Ovary (tissue), 7 donors: ENCODE measurements at regions not wholly inside any gene's neighbourhood (a gene's known extent, or its start where the extent isn't known, plus 50 kb on each side); places are given as distances from the start of the nearest gene placed in this dataset.

Experiments used
- DNase-seq, 5 donors: peaks; one replicate each; pipeline ENCODE4 v3.0.0-alpha.2; 2019 to 2020
- H3K27ac ChIP-seq, 2 donors: fragments of 200-600 bp; one replicate each; pipeline versions ENCODE4 v1.5.1 to v1.8.0; 2019 to 2022
- H3K27me3 ChIP-seq: fragments of 200-600 bp; one replicate; pipeline ENCODE4 v1.8.0; 2022
- H3K36me3 ChIP-seq: fragments of 200-600 bp; sonication (generic); one replicate; pipeline ENCODE4 v1.5.1; 2019
- H3K4me1 ChIP-seq: one replicate; pipeline ENCODE4 v1.8.1; 2013; ENCODE audit warnings: mild to moderate bottlenecking, moderate library complexity; ENCODE audit not compliant: insufficient read depth
- H3K4me3 ChIP-seq: fragments of 200-600 bp; sonication (generic); one replicate; pipeline ENCODE4 v1.5.1; 2017
- H3K9me3 ChIP-seq, 2 donors: fragments of 200-600 bp in 1 of 2; sonication (generic) in 1 of 2; one replicate each; pipeline versions ENCODE4 v1.5.1 to v1.8.1; 2013 to 2019; ENCODE audit warnings: mild to moderate bottlenecking in 1 of 2, moderate library complexity in 1 of 2
- CTCF ChIP-seq, 3 donors: fragments of 450-650 bp in 2 of 3; fragments of 200-600 bp in 1 of 3; IDR thresholded peaks; one replicate each; pipeline versions ENCODE4 v1.5.1 to v1.8.0; 2016 to 2022; ENCODE audit warnings: antibody characterized with exemption in 3 of 3, mild to moderate bottlenecking in 1 of 3
- EP300 ChIP-seq: sonication (generic); formaldehyde crosslinking; IDR thresholded peaks from one replicate; pipeline ENCODE4 v1.6.1; 2017; ENCODE audit warnings: antibody characterized with exemption
- POLR2A ChIP-seq: fragments of 450-650 bp; IDR thresholded peaks from one replicate; pipeline ENCODE4 v1.6.1; 2017; ENCODE audit warnings: antibody characterized with exemption, mild to moderate bottlenecking, moderate library complexity
- WGBS, 3 donors: extraction: QIAGEN DNeasy Blood & Tissue Kit in 1 of 3; methylation state at CpG; one replicate each; pipeline versions ENCODE4 v1.1.5 to v1.1.7; 2013 to 2017; 5-methylcytosine and 5-hydroxymethylcytosine counted together
- intact Hi-C, 4 donors: fragments of 100-400 bp; cut with DNase I; formaldehyde crosslinking; loops; one replicate each; pipeline versions ENCODE4 v1.11.0 to v1.15.1; 2022 to 2023
- donor health status: DM: no; HTN: no; CAD: no; lungs with moderate emphysema.
- donor health status: DM: no; HTN: no; CAD: no.
- donor health status: Bipolar disorder and iron deficiency.
- donor health status: DM: no; HTN: no; CAD: no.
- donor health status: DM: yes; HTN: yes; CAD: no.

DNA sequence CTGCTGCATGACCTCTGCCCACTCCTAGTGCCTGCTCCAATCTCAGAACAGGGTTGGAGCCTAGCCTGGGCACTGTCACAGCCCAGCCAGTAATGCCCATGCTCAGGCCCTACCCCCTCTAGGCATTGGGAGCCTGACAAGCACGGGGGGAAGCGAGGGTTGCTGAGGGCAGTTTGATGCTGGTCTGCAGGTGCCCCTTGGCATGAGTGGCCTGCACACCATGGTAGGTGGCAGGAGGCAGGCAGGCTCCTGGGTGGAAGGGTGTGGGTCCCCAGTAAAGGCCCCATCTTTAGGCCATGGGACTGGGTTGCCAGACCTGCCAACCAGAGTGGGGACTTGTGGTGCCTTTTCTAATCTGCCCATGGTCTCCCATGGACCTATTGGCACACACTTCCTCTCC, 72.1 kb upstream of the DCAF12L2 start:
- intact Hi-C loops: no loop called here
- TF ChIP-seq EP300 (no peak), POLR2A (no peak), CTCF (IDR thresholded peaks at IDR 0.05) (no peak)

DNA sequence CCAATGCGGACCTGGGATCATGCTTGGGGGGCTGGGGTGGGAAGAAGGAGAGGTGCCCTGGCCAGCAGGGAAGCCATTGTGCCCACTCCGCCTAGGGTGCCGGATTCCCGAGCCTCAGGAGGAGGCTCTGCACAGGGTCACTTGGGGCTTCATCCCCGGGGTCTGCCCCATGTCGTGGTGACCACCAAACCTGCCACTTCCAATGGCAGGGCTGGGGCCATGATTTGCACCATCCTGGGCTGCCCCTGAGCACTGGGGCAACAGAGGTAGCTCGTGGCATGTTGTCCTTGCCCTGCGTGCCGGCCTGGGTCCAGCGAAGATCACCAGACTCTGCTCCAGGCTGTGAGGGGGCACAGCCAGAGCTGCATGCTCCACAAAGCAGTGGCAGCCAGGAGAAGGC, 71.4 kb upstream of the DCAF12L2 start:
- WGBS, 3 donors: 78 to 89% (median 81%) methylated on average over 10 of the region's 10 CpGs
- Histone ChIP-seq H3K27ac (no peak overlapping the region), H3K36me3 (no peaks in the 10 kb centered on the region), H3K27me3 (no peaks in the 10 kb centered on the region), H3K9me3 (no peaks in the 10 kb centered on the region), H3K4me3 (no peak overlapping the region), H3K4me1 (no peaks in the 10 kb centered on the region)
- intact Hi-C loops: no loop called here
- TF ChIP-seq POLR2A: no peak
- TF ChIP-seq CTCF (IDR thresholded peaks at IDR 0.05): no peak
- TF ChIP-seq EP300: no peak
- DNase-seq: no peak

More for the DNA sequence above, 72.1 kb upstream of the DCAF12L2 start:
- Histone ChIP-seq H3K27ac (no peak overlapping the region), H3K4me1 (no peaks in the 10 kb centered on the region), H3K27me3 (no peaks in the 10 kb centered on the region), H3K36me3 (no peaks in the 10 kb centered on the region), H3K9me3 (no peaks in the 10 kb centered on the region), H3K4me3 (no peak overlapping the region)
- 64 to 81% methylated on average over 2 of the region's 2 CpGs; no CpG with 5 or more reads in 1 of the 3 donors for WGBS, 3 donors
- no peak for DNase-seq
